NB4 (cell line): ENCODE measurements at regions not wholly inside any gene's neighbourhood (a gene's known extent, or its start where the extent isn't known, plus 50 kb on each side); places are given as distances from the start of the nearest gene placed in this dataset.

Experiments
- DNase-seq: peaks from one replicate; pipeline ENCODE4 v3.0.0; 2010; ENCODE audit warnings: low read depth
- H3K4me3 ChIP-seq: one replicate; pipeline ENCODE4 v1.5.1; 2011; ENCODE audit warnings: mild to moderate bottlenecking, low read depth, low read length, moderate library complexity
- MAX ChIP-seq: IDR thresholded peaks from 2 replicates; pipeline ENCODE4 v1.6.1; 2011; ENCODE audit warnings: low read depth, low read length
- MYC ChIP-seq: IDR thresholded peaks from 2 replicates; pipeline ENCODE4 v1.6.1; 2011; ENCODE audit warnings: low read depth, low read length
- POLR2A ChIP-seq: IDR thresholded peaks from 2 replicates; pipeline ENCODE4 v1.6.1; 2011; ENCODE audit warnings: mild to moderate bottlenecking; ENCODE audit not compliant: insufficient read length; ENCODE audit errors: extremely low read depth
- TF ChIP-seq, protein P1 (sequence below): IDR thresholded peaks from one replicate; pipeline ENCODE4 v1.5.1; 2012; ENCODE audit warnings: low read depth, low read length

DNA sequence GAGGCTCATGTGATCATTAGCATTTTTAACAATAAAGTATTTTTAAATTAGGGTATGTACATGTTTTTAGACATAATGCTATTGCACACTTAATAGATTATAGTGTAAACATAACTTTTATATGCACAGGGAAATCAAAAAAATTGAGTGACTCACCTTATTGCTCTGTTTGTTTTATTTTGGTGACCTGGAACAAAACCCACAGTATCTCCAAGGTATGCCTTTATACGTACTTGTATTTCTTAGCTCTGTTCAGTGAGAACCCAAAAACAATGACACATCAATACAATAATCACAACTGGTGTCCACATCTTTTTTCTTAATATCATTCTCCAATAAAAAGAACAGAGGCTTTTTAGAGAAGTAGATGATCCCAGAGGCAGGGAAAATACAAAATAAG is 112.2 kb downstream of the CYB561 start:
- TF ChIP-seq POLR2A = no peak
- TF ChIP-seq, protein P1, sequence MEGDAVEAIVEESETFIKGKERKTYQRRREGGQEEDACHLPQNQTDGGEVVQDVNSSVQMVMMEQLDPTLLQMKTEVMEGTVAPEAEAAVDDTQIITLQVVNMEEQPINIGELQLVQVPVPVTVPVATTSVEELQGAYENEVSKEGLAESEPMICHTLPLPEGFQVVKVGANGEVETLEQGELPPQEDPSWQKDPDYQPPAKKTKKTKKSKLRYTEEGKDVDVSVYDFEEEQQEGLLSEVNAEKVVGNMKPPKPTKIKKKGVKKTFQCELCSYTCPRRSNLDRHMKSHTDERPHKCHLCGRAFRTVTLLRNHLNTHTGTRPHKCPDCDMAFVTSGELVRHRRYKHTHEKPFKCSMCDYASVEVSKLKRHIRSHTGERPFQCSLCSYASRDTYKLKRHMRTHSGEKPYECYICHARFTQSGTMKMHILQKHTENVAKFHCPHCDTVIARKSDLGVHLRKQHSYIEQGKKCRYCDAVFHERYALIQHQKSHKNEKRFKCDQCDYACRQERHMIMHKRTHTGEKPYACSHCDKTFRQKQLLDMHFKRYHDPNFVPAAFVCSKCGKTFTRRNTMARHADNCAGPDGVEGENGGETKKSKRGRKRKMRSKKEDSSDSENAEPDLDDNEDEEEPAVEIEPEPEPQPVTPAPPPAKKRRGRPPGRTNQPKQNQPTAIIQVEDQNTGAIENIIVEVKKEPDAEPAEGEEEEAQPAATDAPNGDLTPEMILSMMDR = no peak
- no peak for TF ChIP-seq MYC
- no peak for TF ChIP-seq MAX

GRCh38 chr17:63335831-63336230 is 110.3 kb downstream of the CYB561 start:
- no peak overlapping the region for H3K4me3 ChIP-seq
- DNase-seq = no peak
- no peak for TF ChIP-seq MAX
- no peak for TF ChIP-seq POLR2A
- TF ChIP-seq, protein P1 = no peak

More for the DNA sequence above, 112.2 kb downstream of the CYB561 start:
- no peak for DNase-seq
- no peak overlapping the region for H3K4me3 ChIP-seq

GRCh38 chr17:63337579-63337978 is 108.5 kb downstream of the CYB561 start:
- TF ChIP-seq, protein P1 = no peak
- TF ChIP-seq POLR2A (no peak), MYC (no peak), MAX (no peak)
- H3K4me3 ChIP-seq = no peak overlapping the region
- DNase-seq = no peak

GRCh38 chr17:63338272-63338671 is 107.8 kb downstream of the CYB561 start:
- TF ChIP-seq POLR2A (no peak), MYC (no peak), MAX (no peak)
- TF ChIP-seq, protein P1 = no peak
- no peak overlapping the region for H3K4me3 ChIP-seq
- DNase-seq = no peak

DNA sequence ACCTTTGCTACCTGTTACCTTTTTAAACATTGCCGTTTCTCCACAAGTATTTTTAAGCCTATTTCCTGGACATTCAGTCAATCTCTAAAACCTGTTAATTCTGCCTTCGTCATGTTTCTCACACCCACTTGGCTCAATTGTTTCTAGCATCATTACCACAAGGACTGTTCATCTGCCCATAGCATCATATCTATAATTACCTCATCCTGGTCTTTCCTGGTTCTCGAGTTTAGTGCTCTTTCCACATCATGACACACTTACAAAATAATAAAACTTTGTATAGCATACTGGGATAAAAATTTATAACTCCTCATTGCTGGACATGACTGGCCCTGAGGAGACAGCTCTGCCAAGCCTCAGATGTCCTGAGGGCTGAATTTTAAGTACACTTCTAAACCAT is 104.8 kb downstream of the CYB561 start:
- TF ChIP-seq POLR2A (no peak), MAX (no peak), MYC (no peak)
- TF ChIP-seq, protein P1 = no peak
- no peak for DNase-seq
- no peak overlapping the region for H3K4me3 ChIP-seq

DNA sequence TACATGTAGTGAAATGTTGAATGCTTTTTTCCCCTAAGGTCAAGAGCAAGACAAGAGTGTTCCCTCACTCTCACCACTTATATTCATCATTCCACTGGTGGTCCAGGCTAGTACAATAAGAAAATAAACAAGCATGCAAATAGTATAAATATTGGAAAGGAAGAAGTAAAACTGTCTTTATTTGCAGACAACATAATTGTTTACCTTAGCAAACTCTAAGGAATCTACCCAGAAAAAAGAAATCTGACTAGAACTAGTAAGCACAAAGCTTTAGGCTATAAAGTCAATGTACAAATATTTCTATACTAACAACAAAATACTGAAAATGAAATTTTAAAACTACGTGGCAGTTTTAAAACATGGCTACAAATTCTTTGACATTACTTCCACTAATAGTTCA is 101.7 kb downstream of the CYB561 start:
- no peak overlapping the region for H3K4me3 ChIP-seq
- TF ChIP-seq POLR2A (no peak), MAX (no peak), MYC (no peak)
- TF ChIP-seq, protein P1 = no peak
- no peak for DNase-seq
